GM06990 (cell line): ENCODE measurements at regions not wholly inside any gene's neighbourhood (a gene's known extent, or its start where the extent isn't known, plus 50 kb on each side); places are given as distances from the start of the nearest gene placed in this dataset.

Source experiments
- DNase-seq: peaks from one replicate; pipeline ENCODE4 v3.0.0-alpha.2; 2011; ENCODE audit not compliant: insufficient read length; ENCODE audit errors: extremely low read depth
- H3K27me3 ChIP-seq: replicated peaks from 2 replicates; pipeline ENCODE4 v1.6.0; 2011; ENCODE audit warnings: low read length; ENCODE audit not compliant: control insufficient read depth, insufficient read depth
- H3K36me3 ChIP-seq: 2 replicates; pipeline ENCODE4 v1.5.1; 2011; ENCODE audit warnings: low read length; ENCODE audit not compliant: control insufficient read depth, insufficient read depth
- H3K4me3 ChIP-seq: replicated peaks from 2 replicates; pipeline ENCODE4 v1.5.1; 2011; ENCODE audit warnings: low read depth, mild to moderate bottlenecking, control low read depth, low read length
- TF ChIP-seq, protein P1 (sequence below): IDR thresholded peaks from 2 replicates; pipeline ENCODE4 v1.5.1; 2011; ENCODE audit warnings: low read length, control low read depth, mild to moderate bottlenecking, inconsistent platforms; ENCODE audit not compliant: insufficient read depth, poor library complexity, severe bottlenecking

DNA sequence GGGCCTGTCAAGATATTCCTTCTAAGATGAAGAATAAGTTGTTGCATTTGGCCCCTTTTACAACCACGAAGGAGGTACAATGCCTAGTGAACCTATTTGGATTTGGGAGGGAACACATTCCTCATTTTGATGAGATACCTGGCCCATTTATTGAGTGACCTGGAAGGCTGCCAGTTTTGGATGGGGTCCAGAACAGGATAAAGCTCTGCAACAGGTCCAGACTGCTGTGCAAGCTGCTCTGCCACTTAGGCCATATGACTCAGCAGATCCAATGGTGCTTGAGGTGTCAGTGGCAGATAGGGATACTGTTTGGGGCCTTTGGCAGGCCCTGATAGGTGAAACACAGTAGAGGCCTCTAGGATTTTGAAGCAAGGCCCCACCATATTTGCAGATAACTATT lies 704.6 kb downstream of the CCSER2 start:
- no peak for DNase-seq
- Histone ChIP-seq H3K4me3 (no peak overlapping the region), H3K27me3 (no peaks in the 10 kb centered on the region), H3K36me3 (no peaks in the 10 kb centered on the region)
- TF ChIP-seq, protein P1, sequence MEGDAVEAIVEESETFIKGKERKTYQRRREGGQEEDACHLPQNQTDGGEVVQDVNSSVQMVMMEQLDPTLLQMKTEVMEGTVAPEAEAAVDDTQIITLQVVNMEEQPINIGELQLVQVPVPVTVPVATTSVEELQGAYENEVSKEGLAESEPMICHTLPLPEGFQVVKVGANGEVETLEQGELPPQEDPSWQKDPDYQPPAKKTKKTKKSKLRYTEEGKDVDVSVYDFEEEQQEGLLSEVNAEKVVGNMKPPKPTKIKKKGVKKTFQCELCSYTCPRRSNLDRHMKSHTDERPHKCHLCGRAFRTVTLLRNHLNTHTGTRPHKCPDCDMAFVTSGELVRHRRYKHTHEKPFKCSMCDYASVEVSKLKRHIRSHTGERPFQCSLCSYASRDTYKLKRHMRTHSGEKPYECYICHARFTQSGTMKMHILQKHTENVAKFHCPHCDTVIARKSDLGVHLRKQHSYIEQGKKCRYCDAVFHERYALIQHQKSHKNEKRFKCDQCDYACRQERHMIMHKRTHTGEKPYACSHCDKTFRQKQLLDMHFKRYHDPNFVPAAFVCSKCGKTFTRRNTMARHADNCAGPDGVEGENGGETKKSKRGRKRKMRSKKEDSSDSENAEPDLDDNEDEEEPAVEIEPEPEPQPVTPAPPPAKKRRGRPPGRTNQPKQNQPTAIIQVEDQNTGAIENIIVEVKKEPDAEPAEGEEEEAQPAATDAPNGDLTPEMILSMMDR: no peak

DNA sequence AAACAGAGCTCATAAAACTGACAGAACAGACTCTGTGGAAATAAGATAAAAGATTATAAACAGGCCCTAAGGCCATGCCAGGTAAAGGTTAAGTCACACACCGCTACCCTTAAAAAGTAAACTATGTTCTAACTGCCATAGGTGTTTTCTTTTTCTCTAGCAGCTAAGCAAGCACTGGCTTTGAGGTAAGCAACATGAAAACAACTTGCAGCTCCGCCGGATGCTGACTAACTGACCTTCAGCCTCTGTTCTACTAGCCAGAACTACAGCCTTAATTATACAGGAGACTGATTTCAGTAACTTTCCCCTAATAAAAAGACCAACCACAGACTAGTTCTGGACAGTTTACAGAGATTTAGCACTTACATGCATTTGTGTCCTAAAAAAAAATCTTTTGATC lies 708.3 kb downstream of the CCSER2 start:
- H3K27me3 ChIP-seq: no peaks in the 10 kb centered on the region
- no peak overlapping the region for H3K4me3 ChIP-seq
- no peaks in the 10 kb centered on the region for H3K36me3 ChIP-seq
- TF ChIP-seq, protein P1: no peak
- no peak for DNase-seq

DNA sequence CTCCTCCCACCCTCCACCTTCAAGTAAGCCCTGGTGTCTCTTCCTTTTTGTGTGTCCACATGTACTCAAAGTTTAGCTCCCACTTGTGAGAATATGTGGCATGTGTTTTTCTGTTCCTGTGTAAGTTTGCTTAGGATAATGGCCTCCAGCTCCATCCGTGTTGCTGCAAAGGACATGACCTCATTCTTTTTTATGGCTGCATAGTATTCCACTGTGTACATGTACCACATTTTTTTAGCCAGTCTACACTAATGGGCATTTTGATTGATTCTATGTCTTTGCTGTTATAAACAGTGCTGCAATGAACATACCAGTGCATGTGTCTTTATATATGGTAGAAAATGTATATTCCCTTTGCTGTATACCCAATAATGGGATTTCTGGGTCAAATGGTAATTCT lies 710.9 kb downstream of the CCSER2 start:
- Histone ChIP-seq H3K27me3 (no peaks in the 10 kb centered on the region), H3K36me3 (no peaks in the 10 kb centered on the region), H3K4me3 (no peak overlapping the region)
- DNase-seq: no peak
- TF ChIP-seq, protein P1: no peak

DNA sequence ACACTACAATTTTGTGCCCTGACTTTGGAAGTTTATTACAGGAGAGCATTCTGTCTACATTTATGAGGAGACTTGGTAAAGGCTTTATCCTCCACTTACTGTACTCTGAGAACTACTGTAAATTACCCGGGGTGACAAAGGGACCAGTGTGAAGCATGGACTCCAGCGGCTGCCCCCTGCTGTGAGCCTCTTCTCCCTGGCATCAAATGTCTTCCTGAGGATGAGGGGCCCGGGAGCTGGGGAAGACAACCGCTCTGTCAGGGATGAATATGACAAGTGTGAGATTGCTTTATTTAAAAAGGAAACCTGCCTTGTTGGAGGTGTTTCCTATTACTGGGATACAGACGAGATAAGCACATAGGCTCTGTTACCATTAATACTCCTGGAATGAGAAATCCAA lies 714.8 kb downstream of the CCSER2 start:
- no peak for DNase-seq
- TF ChIP-seq, protein P1: no peak
- H3K27me3 ChIP-seq: no peaks in the 10 kb centered on the region
- no peak overlapping the region for H3K4me3 ChIP-seq
- H3K36me3 ChIP-seq: no peaks in the 10 kb centered on the region

DNA sequence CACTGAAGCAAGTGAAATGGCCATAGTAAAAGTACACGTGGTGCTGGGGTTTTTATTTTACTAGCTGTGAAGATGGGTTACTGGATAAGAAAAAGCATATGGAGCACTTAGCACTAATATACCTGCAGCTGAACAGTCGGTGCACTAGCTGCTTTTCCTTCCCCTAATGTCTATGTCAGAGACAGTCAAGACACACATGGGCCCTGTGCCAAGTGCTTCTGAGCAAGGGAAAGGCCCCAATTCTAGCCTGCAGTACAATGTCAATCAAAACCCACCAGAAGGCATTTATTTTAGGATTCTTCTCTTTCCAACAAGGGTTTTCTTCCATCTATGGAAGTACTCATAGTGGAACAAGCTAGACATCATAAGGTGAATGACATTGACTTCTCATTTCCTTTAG lies 716.7 kb downstream of the CCSER2 start:
- Histone ChIP-seq H3K4me3 (no peak overlapping the region), H3K36me3 (no peaks in the 10 kb centered on the region), H3K27me3 (no peaks in the 10 kb centered on the region)
- no peak for DNase-seq
- TF ChIP-seq, protein P1: no peak

DNA sequence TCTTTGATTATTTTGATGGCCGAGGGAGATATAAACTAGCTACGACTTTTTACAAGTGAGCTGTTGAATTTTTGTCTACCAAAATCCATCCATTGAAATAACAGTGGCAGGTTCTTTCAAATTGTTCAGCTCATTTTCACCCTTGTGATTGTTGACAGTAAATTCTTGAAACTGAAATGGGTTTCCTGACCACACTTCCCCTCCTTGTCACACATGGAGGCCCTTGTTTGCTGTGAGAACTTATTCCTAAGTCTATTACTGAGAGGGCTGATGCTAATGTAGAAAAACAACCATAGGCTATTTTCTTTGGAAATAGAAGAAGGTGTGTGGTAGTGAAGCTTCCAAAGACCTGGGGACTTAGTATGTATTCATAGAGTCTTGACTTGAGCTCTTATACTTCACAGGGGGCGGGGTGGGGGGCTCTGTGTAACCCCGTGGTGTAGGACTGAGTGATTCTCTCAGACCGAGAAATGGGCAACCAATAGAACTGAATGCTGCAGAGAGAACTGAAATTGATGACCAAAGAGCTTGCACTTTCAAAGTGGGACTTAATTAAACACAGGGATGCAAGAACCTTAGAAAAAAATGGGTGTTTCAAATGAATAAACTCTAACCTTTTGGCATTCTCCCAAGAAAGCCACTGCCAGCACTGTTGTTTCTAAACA lies 718.9 kb downstream of the CCSER2 start:
- Histone ChIP-seq H3K27me3 (no peaks in the 10 kb centered on the region), H3K4me3 (no peak overlapping the region), H3K36me3 (no peaks in the 10 kb centered on the region)
- TF ChIP-seq, protein P1: no peak
- no peak for DNase-seq
